Suprapubic skin (tissue), 4 donors: ENCODE measurements at regions not wholly inside any gene's neighbourhood (a gene's known extent, or its start where the extent isn't known, plus 50 kb on each side); places are given as distances from the start of the nearest gene placed in this dataset.

Source experiments
- DNase-seq, 2 donors: peaks; one replicate each; pipeline ENCODE4 v3.0.0-alpha.2; 2019; ENCODE audit warnings: low spot score in 2 of 2
- H3K27ac ChIP-seq: fragments of 200-600 bp; sonication (generic); one replicate; pipeline ENCODE4 v1.5.1; 2019
- H3K27me3 ChIP-seq: fragments of 200-600 bp; sonication (generic); one replicate; pipeline ENCODE4 v1.5.1; 2019
- H3K36me3 ChIP-seq: fragments of 200-600 bp; sonication (generic); one replicate; pipeline ENCODE4 v1.5.1; 2019
- H3K4me1 ChIP-seq: fragments of 200-600 bp; sonication (generic); one replicate; pipeline ENCODE4 v1.5.1; 2019
- H3K4me3 ChIP-seq: fragments of 200-600 bp; sonication (generic); one replicate; pipeline ENCODE4 v1.5.1; 2019; ENCODE audit warnings: mild to moderate bottlenecking
- H3K9me3 ChIP-seq: fragments of 200-600 bp; sonication (generic); one replicate; pipeline ENCODE4 v1.5.1; 2019
- CTCF ChIP-seq, 2 donors: fragments of 200-600 bp in 1 of 2; fragments of 450-650 bp in 1 of 2; sonication (generic) in 1 of 2; IDR thresholded peaks; one replicate each; pipeline ENCODE4 v1.5.1; 2016 to 2019; ENCODE audit warnings: antibody characterized with exemption in 2 of 2, mild to moderate bottlenecking in 1 of 2, moderate library complexity in 1 of 2
- EP300 ChIP-seq: sonication (generic); formaldehyde crosslinking; IDR thresholded peaks from one replicate; pipeline ENCODE4 v1.6.1; 2017; ENCODE audit warnings: antibody characterized with exemption
- POLR2A ChIP-seq, 2 donors: fragments of 450-650 bp; IDR thresholded peaks; one replicate each; pipeline ENCODE4 v1.6.1; 2017; ENCODE audit warnings: antibody characterized with exemption in 2 of 2, mild to moderate bottlenecking in 2 of 2, moderate library complexity in 2 of 2
- POLR2AphosphoS5 ChIP-seq, 3 donors: sonication (generic); formaldehyde crosslinking; IDR thresholded peaks; one replicate each; pipeline ENCODE4 v1.6.1; 2017; ENCODE audit warnings: antibody characterized with exemption in 3 of 3
- WGBS: methylation state at CpG from one replicate; pipeline ENCODE4 v1.1.5; 2018; 5-methylcytosine and 5-hydroxymethylcytosine counted together

GRCh38 chr15:39454189-39454986 is 126.5 kb upstream of the THBS1 start:
- WGBS: 47% methylated on average over 5 of the region's 5 CpGs
- no peak overlapping the region for H3K27ac ChIP-seq

GRCh38 chr15:39455471-39455991 is 125.3 kb upstream of the THBS1 start:
- TF ChIP-seq POLR2A (IDR thresholded peaks at IDR 0.05): no peak

More at GRCh38 chr15:39454189-39454986, 126.5 kb upstream of the THBS1 start:
- TF ChIP-seq POLR2AphosphoS5 (IDR thresholded peaks at IDR 0.05): peak in 1 of 3 donors; percentile 9
- no peak for TF ChIP-seq CTCF (IDR thresholded peaks at IDR 0.05)
- no peak for TF ChIP-seq POLR2A (IDR thresholded peaks at IDR 0.05)
- TF ChIP-seq EP300: peak; percentile 23
- H3K4me3 ChIP-seq: no peak overlapping the region
- no peak for DNase-seq
- H3K4me1 ChIP-seq: peaks cover 28% of the 10 kb centered on the region
- no peaks in the 10 kb centered on the region for H3K36me3 ChIP-seq
- H3K9me3 ChIP-seq: no peaks in the 10 kb centered on the region
- no peaks in the 10 kb centered on the region for H3K27me3 ChIP-seq

GRCh38 chr15:39456159-39456558 is 124.7 kb upstream of the THBS1 start:
- peaks cover 25% of the 10 kb centered on the region for H3K4me1 ChIP-seq
- no peaks in the 10 kb centered on the region for H3K27me3 ChIP-seq
- H3K4me3 ChIP-seq: no peak overlapping the region
- no peaks in the 10 kb centered on the region for H3K36me3 ChIP-seq
- no peak overlapping the region for H3K27ac ChIP-seq
- no peaks in the 10 kb centered on the region for H3K9me3 ChIP-seq
- TF ChIP-seq CTCF (IDR thresholded peaks at IDR 0.05) (no peak), EP300 (no peak), POLR2A (IDR thresholded peaks at IDR 0.05) (no peak), POLR2AphosphoS5 (IDR thresholded peaks at IDR 0.05) (no peak)
- no peak for DNase-seq
- 75% methylated on average over 2 of the region's 2 CpGs for WGBS

More at GRCh38 chr15:39455471-39455991, 125.3 kb upstream of the THBS1 start:
- Histone ChIP-seq H3K36me3 (no peaks in the 10 kb centered on the region), H3K27ac (no peak overlapping the region), H3K9me3 (no peaks in the 10 kb centered on the region), H3K4me3 (no peak overlapping the region), H3K27me3 (no peaks in the 10 kb centered on the region), H3K4me1 (peaks cover 28% of the 10 kb centered on the region)
- 58% methylated on average over 5 of the region's 5 CpGs for WGBS
- no peak for DNase-seq

- H3K4me1 ChIP-seq: peaks cover 19% of the 10 kb centered on the region
- no peak overlapping the region for H3K4me3 ChIP-seq
- 69% methylated on average over 10 of the region's 10 CpGs for WGBS
Measured at GRCh38 chr15:39456582-39457330, 124.1 kb upstream of the THBS1 start.

GRCh38 chr15:39458131-39458530 is 122.7 kb upstream of the THBS1 start:
- 97% methylated on average over 3 of the region's 3 CpGs for WGBS
- no peak for DNase-seq
- no peaks in the 10 kb centered on the region for H3K27me3 ChIP-seq
- no peak overlapping the region for H3K27ac ChIP-seq
- H3K36me3 ChIP-seq: no peaks in the 10 kb centered on the region
- no peak for TF ChIP-seq POLR2A (IDR thresholded peaks at IDR 0.05)
- TF ChIP-seq POLR2AphosphoS5 (IDR thresholded peaks at IDR 0.05): no peak
- no peak for TF ChIP-seq CTCF (IDR thresholded peaks at IDR 0.05)
- no peak for TF ChIP-seq EP300
- H3K4me1 ChIP-seq: peaks cover 13% of the 10 kb centered on the region
- H3K9me3 ChIP-seq: no peaks in the 10 kb centered on the region
- H3K4me3 ChIP-seq: no peak overlapping the region

More at GRCh38 chr15:39456582-39457330, 124.1 kb upstream of the THBS1 start:
- Histone ChIP-seq H3K27me3 (no peaks in the 10 kb centered on the region), H3K27ac (no peak overlapping the region), H3K36me3 (no peaks in the 10 kb centered on the region), H3K9me3 (no peaks in the 10 kb centered on the region)
- TF ChIP-seq POLR2A (IDR thresholded peaks at IDR 0.05) (no peak), CTCF (IDR thresholded peaks at IDR 0.05) (no peak), POLR2AphosphoS5 (IDR thresholded peaks at IDR 0.05) (no peak), EP300 (no peak)
- no peak for DNase-seq
